Tibial nerve (tissue), 4 donors: ENCODE measurements at regions not wholly inside any gene's neighbourhood (a gene's known extent, or its start where the extent isn't known, plus 50 kb on each side); places are given as distances from the start of the nearest gene placed in this dataset.
"Not testable (repeated sequence)": the region's sequence is repeated elsewhere in the genome, so short reads cannot be mapped to it uniquely, and the experiment has no call there.

Experiments used
- EP300 ChIP-seq, 2 donors: sonication (generic); formaldehyde crosslinking; IDR thresholded peaks; one replicate each; pipeline ENCODE4 v1.6.1; 2017; ENCODE audit warnings: antibody characterized with exemption in 2 of 2, mild to moderate bottlenecking in 1 of 2
- POLR2A ChIP-seq, 2 donors: fragments of 450-650 bp; IDR thresholded peaks; one replicate each; pipeline ENCODE4 v1.6.1; 2017; ENCODE audit warnings: antibody characterized with exemption in 2 of 2, mild to moderate bottlenecking in 2 of 2, moderate library complexity in 2 of 2
- TF ChIP-seq, protein P1 (sequence below), 5 experiments: fragments of 200-600 bp in 3 of 5; fragments of 450-650 bp in 2 of 5; sonication (generic) in 3 of 5; IDR thresholded peaks; one replicate each; pipeline ENCODE4 v1.5.1; 2016 to 2019; ENCODE audit warnings: antibody characterized with exemption in 5 of 5, mild to moderate bottlenecking in 3 of 5, moderate library complexity in 2 of 5

GRCh38 chr14:106714446-106715428, 1188.4 kb downstream of the TMEM121 start:
- TF ChIP-seq, protein P1, sequence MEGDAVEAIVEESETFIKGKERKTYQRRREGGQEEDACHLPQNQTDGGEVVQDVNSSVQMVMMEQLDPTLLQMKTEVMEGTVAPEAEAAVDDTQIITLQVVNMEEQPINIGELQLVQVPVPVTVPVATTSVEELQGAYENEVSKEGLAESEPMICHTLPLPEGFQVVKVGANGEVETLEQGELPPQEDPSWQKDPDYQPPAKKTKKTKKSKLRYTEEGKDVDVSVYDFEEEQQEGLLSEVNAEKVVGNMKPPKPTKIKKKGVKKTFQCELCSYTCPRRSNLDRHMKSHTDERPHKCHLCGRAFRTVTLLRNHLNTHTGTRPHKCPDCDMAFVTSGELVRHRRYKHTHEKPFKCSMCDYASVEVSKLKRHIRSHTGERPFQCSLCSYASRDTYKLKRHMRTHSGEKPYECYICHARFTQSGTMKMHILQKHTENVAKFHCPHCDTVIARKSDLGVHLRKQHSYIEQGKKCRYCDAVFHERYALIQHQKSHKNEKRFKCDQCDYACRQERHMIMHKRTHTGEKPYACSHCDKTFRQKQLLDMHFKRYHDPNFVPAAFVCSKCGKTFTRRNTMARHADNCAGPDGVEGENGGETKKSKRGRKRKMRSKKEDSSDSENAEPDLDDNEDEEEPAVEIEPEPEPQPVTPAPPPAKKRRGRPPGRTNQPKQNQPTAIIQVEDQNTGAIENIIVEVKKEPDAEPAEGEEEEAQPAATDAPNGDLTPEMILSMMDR (IDR thresholded peaks at IDR 0.05): not testable (repeated sequence)
- not testable (repeated sequence) for TF ChIP-seq POLR2A, EP300 (IDR thresholded peaks at IDR 0.05)
